Peyer's patch (tissue), 4 donors: ENCODE measurements at regions not wholly inside any gene's neighbourhood (a gene's known extent, or its start where the extent isn't known, plus 50 kb on each side); places are given as distances from the start of the nearest gene placed in this dataset.
"Not testable (repeated sequence)": the region's sequence is repeated elsewhere in the genome, so short reads cannot be mapped to it uniquely, and the experiment has no call there.

ENCODE experiments used
- DNase-seq, 3 donors: peaks; one replicate each; pipeline ENCODE4 v3.0.0-alpha.2; 2017 to 2019
- H3K27ac ChIP-seq, 4 donors: fragments of 200-600 bp; sonication (generic); one replicate each; pipeline ENCODE4 v1.5.1; 2016 to 2019
- H3K27me3 ChIP-seq, 2 donors: fragments of 200-600 bp; sonication (generic); one replicate each; pipeline ENCODE4 v1.5.1; 2019
- H3K36me3 ChIP-seq, 3 donors: fragments of 200-600 bp; sonication (generic); one replicate each; pipeline ENCODE4 v1.5.1; 2016 to 2019
- H3K4me1 ChIP-seq, 4 donors: fragments of 200-600 bp; sonication (generic); one replicate each; pipeline ENCODE4 v1.5.1; 2016 to 2019
- H3K4me3 ChIP-seq, 4 donors: fragments of 200-600 bp; sonication (generic); 1 replicate in 3 of 4; 2 replicates in 1 of 4; pipeline ENCODE4 v1.5.1; 2016 to 2019; ENCODE audit warnings: mild to moderate bottlenecking in 1 of 4
- H3K9me3 ChIP-seq, 4 donors: fragments of 200-600 bp; sonication (generic); one replicate each; pipeline ENCODE4 v1.5.1; 2016 to 2019; ENCODE audit warnings: mild to moderate bottlenecking in 1 of 4
- CTCF ChIP-seq, 6 experiments: fragments of 450-650 bp in 4 of 6; fragments of 200-600 bp in 2 of 6; sonication (generic) in 1 of 6; IDR thresholded peaks; one replicate each; pipeline ENCODE4 v1.5.1; 2017 to 2019; ENCODE audit warnings: antibody characterized with exemption in 6 of 6, mild to moderate bottlenecking in 3 of 6, moderate library complexity in 1 of 6
- POLR2A ChIP-seq, 2 donors: fragments of 450-650 bp; IDR thresholded peaks; one replicate each; pipeline ENCODE4 v1.5.1; 2017; ENCODE audit warnings: antibody characterized with exemption in 2 of 2, mild to moderate bottlenecking in 2 of 2, moderate library complexity in 2 of 2

GRCh38 chr4:82301390-82301789 is 72.4 kb downstream of the HNRNPD start:
- not testable (repeated sequence) for DNase-seq, H3K9me3 ChIP-seq, H3K27me3 ChIP-seq, H3K4me1 ChIP-seq, H3K36me3 ChIP-seq, H3K4me3 ChIP-seq, H3K27ac ChIP-seq

- no peaks in the 10 kb centered on the region for H3K27me3 ChIP-seq
- H3K4me1 ChIP-seq: peaks cover 0 to 3% (median 0%) of the 10 kb centered on the region in 4 donors
- no peak overlapping the region for H3K27ac ChIP-seq
- H3K9me3 ChIP-seq: no peaks in the 10 kb centered on the region
- no peak overlapping the region for H3K4me3 ChIP-seq
- no peaks in the 10 kb centered on the region for H3K36me3 ChIP-seq
- no peak for DNase-seq
- TF ChIP-seq POLR2A (IDR thresholded peaks at IDR 0.05): no peak
- no peak for TF ChIP-seq CTCF (IDR thresholded peaks at IDR 0.05)
Measured at GRCh38 chr4:82293304-82293703, 80.5 kb downstream of the HNRNPD start.

- no peak overlapping the region for H3K4me3 ChIP-seq
- no peaks in the 10 kb centered on the region for H3K9me3 ChIP-seq
- no peak for DNase-seq
- no peak overlapping the region for H3K27ac ChIP-seq
- H3K36me3 ChIP-seq: no peaks in the 10 kb centered on the region
- no peaks in the 10 kb centered on the region for H3K27me3 ChIP-seq
- TF ChIP-seq POLR2A (IDR thresholded peaks at IDR 0.05) (no peak), CTCF (IDR thresholded peaks at IDR 0.05) (no peak)
- H3K4me1 ChIP-seq: peaks cover 0 to 8% (median 2%) of the 10 kb centered on the region in 4 donors
Measured at GRCh38 chr4:82287720-82288119, 86.1 kb downstream of the HNRNPD start.

GRCh38 chr4:82284858-82285805 is 88.7 kb downstream of the HNRNPD start:
- TF ChIP-seq POLR2A (IDR thresholded peaks at IDR 0.05): no peak
- TF ChIP-seq CTCF (IDR thresholded peaks at IDR 0.05): peak; percentile 51 to 100 (median 78)
- Histone ChIP-seq H3K27me3 (no peaks in the 10 kb centered on the region), H3K27ac (peak overlapping the region; percentile 63 to 82 (median 76)), H3K9me3 (no peaks in the 10 kb centered on the region), H3K4me3 (peak overlapping the region; percentile 36 to 69 (median 52)), H3K4me1 (peaks cover 0 to 8% (median 2%) of the 10 kb centered on the region in 4 donors), H3K36me3 (no peaks in the 10 kb centered on the region)
- DNase-seq: peak; percentile 97 to 100 (median 99)

- H3K9me3 ChIP-seq: no peaks in the 10 kb centered on the region
- DNase-seq: no peak
- no peaks in the 10 kb centered on the region for H3K36me3 ChIP-seq
- no peaks in the 10 kb centered on the region for H3K27me3 ChIP-seq
- TF ChIP-seq POLR2A (IDR thresholded peaks at IDR 0.05): no peak
- TF ChIP-seq CTCF (IDR thresholded peaks at IDR 0.05): peak in 1 of 6 experiments; percentile 27
- H3K27ac ChIP-seq: peak overlapping the region; percentile 63 to 82 (median 76)
- peaks cover 0 to 8% (median 2%) of the 10 kb centered on the region in 4 donors for H3K4me1 ChIP-seq
- H3K4me3 ChIP-seq: peak overlapping the region; percentile 36 to 69 (median 52)
Measured at GRCh38 chr4:82284475-82284857, 89.3 kb downstream of the HNRNPD start.

- no peaks in the 10 kb centered on the region for H3K36me3 ChIP-seq
- no peak for TF ChIP-seq CTCF (IDR thresholded peaks at IDR 0.05)
- no peak for TF ChIP-seq POLR2A (IDR thresholded peaks at IDR 0.05)
- H3K27ac ChIP-seq: no peak overlapping the region
- H3K27me3 ChIP-seq: no peaks in the 10 kb centered on the region
- H3K9me3 ChIP-seq: no peaks in the 10 kb centered on the region
- H3K4me3 ChIP-seq: no peak overlapping the region
- peaks cover 0 to 8% (median 2%) of the 10 kb centered on the region in 4 donors for H3K4me1 ChIP-seq
- DNase-seq: no peak
Measured at GRCh38 chr4:82282875-82283274, 90.9 kb downstream of the HNRNPD start.

- DNase-seq, H3K4me1 ChIP-seq, H3K9me3 ChIP-seq, H3K27me3 ChIP-seq, H3K36me3 ChIP-seq, H3K27ac ChIP-seq, H3K4me3 ChIP-seq: not testable (repeated sequence)
Measured at GRCh38 chr4:82279550-82279949, 94.2 kb downstream of the HNRNPD start.
